NOMO-1 treated with dmso at 0.1 percent for 144 hours (cell line): ENCODE measurements at regions not wholly inside any gene's neighbourhood (a gene's known extent, or its start where the extent isn't known, plus 50 kb on each side); places are given as distances from the start of the nearest gene placed in this dataset.

Experiments used
- DNase-seq: peaks from one replicate; lab custom pipeline; 2025; ENCODE audit not compliant: unreplicated experiment; lab: John Stamatoyannopoulos, UW

GRCh38 chr4:121526509-121526908 is 145.7 kb upstream of the QRFPR start:
- no peak for DNase-seq

GRCh38 chr4:121519236-121519838 is 138.5 kb upstream of the QRFPR start:
- DNase-seq: no peak

GRCh38 chr4:121517241-121517640 is 136.4 kb upstream of the QRFPR start:
- no peak for DNase-seq

- DNase-seq: no peak
Observed at GRCh38 chr4:121514443-121514842, 133.6 kb upstream of the QRFPR start.

- no peak for DNase-seq
Observed at GRCh38 chr4:121510341-121510874, 129.6 kb upstream of the QRFPR start.

GRCh38 chr4:121485190-121485804 is 104.5 kb upstream of the QRFPR start:
- no peak for DNase-seq

- DNase-seq: no peak
Observed at GRCh38 chr4:121484633-121485032, 103.8 kb upstream of the QRFPR start.

GRCh38 chr4:121479808-121480207 is 99.0 kb upstream of the QRFPR start:
- DNase-seq: no peak

GRCh38 chr4:121477480-121477879 is 96.7 kb upstream of the QRFPR start:
- DNase-seq: no peak

- DNase-seq: no peak
Observed at GRCh38 chr4:121477079-121477478, 96.3 kb upstream of the QRFPR start.

GRCh38 chr4:121472937-121473721 is 92.3 kb upstream of the QRFPR start:
- DNase-seq: no peak

- no peak for DNase-seq
Observed at GRCh38 chr4:121464854-121465253, 84.0 kb upstream of the QRFPR start.

GRCh38 chr4:121462660-121463261 is 81.9 kb upstream of the QRFPR start:
- peak; percentile 15 for DNase-seq

- no peak for DNase-seq
Observed at GRCh38 chr4:121459026-121459425, 78.2 kb upstream of the QRFPR start.

GRCh38 chr4:121457278-121457875 is 76.6 kb upstream of the QRFPR start:
- no peak for DNase-seq

- DNase-seq: no peak
Observed at GRCh38 chr4:121455285-121455684, 74.5 kb upstream of the QRFPR start.

GRCh38 chr4:121454251-121454979 is 73.6 kb upstream of the QRFPR start:
- no peak for DNase-seq

- DNase-seq: no peak
Observed at GRCh38 chr4:121451310-121451709, 70.5 kb upstream of the QRFPR start.

GRCh38 chr4:121449416-121449815 is 68.6 kb upstream of the QRFPR start:
- DNase-seq: no peak

GRCh38 chr4:121448231-121448630 is 67.4 kb upstream of the QRFPR start:
- no peak for DNase-seq

GRCh38 chr4:121439669-121440068 is 58.9 kb upstream of the QRFPR start:
- no peak for DNase-seq
